GM18951 (cell line): ENCODE measurements at regions not wholly inside any gene's neighbourhood (a gene's known extent, or its start where the extent isn't known, plus 50 kb on each side); places are given as distances from the start of the nearest gene placed in this dataset.

Experiments used
- POLR2A ChIP-seq: IDR thresholded peaks from 4 replicates; pipeline ENCODE4 v1.6.1; 2011; ENCODE audit warnings: mild to moderate bottlenecking; ENCODE audit not compliant: insufficient read length, insufficient read depth; ENCODE audit errors: extremely low read depth
- in situ Hi-C: fragments of 300-500 bp; cut with MboI; formaldehyde crosslinking; loops from one replicate; pipeline ENCODE4 v1.12.0; 2022; ENCODE audit warnings: low sequenced_read_pairs, mixed read lengths, inconsistent platforms; ENCODE audit not compliant: unreplicated experiment

DNA sequence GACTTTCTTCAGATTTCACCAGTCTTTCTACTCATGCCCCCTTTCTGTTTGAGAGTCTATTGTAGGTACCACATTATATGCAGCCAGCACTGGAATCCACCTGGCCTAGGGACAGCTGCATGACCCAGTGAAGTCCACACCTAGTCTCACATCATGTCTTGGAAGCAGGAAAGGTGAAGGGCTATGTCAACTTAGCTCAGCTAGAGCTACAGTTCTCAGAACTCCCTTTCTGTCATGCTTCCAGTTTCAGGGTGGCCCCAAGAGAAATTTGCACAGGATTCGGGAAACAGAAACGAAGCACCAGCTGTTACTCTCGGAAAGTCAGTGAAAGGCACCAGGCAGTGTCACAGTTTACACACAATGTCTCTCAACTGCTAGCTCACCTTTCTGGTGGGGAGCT lies 51.6 kb upstream of the NLRP1 start:
- no peak for TF ChIP-seq POLR2A
- in situ Hi-C loops = no loop called here

DNA sequence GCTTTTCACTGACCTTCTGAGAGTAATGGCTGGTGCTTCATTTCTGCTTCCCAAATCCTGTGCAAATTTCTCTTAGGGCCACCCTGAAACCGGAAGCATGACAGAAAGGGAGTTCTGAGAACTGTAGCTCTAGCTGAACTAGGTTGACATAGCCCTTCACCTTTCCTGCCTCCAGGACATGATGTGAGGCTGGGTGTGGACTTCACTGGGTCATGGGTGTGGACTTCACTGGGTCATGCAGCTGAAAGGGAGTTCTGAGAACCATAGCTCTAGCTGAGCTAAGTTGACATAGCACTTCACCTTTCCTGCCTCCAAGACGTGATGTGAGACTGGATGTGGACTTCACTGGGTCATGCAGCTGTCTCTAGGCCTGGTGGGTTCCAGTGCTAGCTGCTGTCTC lies 54.3 kb upstream of the NLRP1 start:
- TF ChIP-seq POLR2A = no peak
- in situ Hi-C loops = no loop called here

DNA sequence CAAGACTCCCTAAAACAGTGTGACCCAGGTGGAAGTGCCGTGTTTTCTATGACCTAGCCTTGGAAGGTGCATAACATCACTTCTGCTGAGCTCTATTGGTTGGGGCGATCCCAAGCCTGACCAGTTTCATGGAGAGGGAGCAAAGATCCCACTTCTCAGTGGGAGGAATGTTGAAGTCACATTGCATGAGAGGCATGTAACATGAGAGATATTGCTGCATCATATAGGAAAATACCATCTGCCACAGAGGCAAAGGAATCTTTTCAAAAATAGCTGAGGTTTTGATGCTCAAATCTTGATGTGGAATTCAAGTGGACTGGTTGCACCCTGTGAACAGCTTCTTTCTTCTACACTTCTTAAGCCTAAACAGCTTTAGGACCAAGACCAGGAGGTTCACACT lies 56.4 kb upstream of the NLRP1 start:
- no peak for TF ChIP-seq POLR2A

DNA sequence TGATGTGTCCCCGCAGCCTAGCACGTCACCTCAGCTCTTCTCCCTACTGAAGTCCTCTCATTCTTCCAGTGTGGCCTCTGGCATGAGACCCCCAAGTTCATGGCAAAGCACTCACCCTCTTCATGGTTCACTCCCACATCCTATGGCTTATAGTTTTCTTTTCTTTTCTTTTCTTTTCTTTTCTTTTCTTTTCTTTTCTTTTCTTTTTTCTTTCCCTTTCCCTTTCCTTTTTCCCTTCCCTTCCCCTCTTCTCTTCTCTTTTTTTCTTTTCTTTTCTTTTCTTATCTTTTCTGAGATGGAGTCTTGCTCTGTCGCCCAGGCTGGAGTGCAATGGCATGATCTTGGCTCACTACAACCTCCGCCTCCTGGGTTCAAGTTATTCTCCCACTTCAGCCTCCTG lies 58.4 kb upstream of the NLRP1 start:
- in situ Hi-C loops = no loop called here
- no peak for TF ChIP-seq POLR2A

More for the DNA sequence above, 56.4 kb upstream of the NLRP1 start:
- in situ Hi-C loops = no loop called here

DNA sequence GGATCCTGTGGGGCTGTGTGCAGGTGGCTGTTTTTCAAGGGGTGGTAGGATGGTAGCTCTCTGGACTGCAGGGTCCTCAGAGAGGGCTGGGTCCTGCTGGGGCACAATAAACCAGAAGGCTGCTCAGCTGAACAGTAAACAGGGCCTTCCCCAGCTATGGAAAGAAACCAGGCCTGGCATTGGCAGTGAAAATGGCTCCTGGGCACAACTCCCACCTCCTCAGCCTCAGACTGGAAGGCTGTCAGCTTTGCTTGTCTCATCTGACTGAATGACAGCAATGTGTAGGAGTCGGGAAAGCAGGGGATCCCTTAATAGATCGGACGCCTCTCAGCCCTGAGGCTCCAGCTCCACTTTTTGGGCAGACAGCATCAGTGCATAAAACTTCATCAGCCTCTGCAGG lies 59.8 kb upstream of the NLRP1 start:
- in situ Hi-C loops = no loop called here
- TF ChIP-seq POLR2A = no peak

DNA sequence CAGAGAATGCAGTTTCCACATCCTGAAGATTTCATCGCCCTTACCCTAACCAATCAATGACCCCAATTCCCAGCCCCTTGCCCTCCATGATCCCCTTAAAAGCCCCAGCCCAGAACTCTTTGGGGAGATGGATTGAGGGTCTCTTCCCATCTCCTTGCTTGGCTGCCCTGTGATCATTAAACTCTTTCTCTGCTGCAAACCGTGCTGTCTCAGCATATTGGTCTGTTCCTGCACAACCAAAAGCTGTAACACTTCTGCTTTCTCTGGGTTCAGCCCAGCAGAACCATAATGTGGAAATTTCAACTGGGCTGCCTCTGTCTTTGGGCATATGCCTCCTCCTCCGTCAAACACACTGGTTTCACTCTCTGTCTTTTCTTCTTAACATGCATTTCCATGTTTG lies 67.0 kb upstream of the NLRP1 start:
- no peak for TF ChIP-seq POLR2A
- in situ Hi-C loops = no loop called here

DNA sequence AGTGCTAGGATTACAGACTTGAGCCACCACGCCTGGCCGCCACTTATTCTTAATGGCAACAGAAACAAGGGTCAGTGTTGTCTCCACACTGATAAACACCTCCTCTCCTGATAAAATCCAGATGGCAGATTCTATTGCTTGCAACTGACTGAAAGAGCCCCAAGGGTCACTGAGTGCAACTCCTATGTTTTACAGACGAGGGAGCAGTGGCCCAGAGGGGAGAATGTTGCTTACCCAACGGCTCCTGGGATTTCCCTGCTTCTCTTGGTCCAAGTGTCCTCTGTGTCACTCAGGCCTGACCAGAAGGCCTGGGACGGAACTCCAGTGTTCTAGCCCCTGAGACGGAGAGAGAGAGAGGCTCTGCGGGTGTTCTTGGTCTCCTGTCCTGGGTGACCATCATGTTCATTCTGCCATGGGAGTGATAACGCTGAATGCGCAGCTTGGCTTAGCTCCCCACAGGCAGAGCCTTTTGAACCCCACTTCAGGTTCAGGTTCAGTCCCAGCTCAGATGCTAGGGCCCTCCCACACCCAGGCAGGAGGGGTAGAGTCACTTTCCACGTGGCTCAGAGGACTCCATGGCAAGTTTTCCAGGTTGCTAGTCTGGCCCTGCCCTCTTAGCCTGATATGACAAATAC lies 77.3 kb upstream of the NLRP1 start:
- in situ Hi-C loops = no loop called here
- TF ChIP-seq POLR2A = no peak

DNA sequence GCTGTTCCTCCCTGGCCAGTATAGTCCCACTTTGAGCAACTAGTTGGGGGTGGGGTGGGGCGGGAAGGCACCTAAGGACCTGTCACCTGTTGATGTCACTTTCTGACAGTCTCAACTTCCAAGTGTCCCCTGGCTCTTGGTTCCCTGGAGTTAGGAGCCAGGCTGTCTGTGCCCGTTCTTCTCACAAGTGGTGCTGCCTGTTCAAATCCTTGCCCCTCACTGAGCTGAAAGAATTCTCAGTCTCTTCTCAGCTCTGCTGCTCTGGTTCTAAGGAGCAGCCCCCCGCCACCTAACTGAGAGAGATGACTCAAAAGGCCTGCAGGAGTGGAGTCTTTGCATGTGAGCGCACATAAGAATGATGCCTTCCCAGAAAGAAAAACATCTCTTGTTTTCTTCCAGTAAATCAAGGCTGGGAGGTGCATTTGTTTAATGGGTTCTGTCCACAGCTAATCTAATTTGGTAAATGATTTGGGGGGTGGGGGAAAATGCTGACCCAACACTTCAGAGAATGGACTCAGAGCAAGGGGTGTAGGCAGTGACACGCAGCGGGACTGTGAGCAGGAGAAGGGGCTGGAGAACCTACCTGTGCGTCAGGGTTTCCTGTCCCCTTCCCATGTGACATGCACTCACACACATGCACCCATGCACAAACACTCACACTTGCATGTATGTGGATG lies 78.2 kb upstream of the NLRP1 start:
- in situ Hi-C loops = no loop called here

DNA sequence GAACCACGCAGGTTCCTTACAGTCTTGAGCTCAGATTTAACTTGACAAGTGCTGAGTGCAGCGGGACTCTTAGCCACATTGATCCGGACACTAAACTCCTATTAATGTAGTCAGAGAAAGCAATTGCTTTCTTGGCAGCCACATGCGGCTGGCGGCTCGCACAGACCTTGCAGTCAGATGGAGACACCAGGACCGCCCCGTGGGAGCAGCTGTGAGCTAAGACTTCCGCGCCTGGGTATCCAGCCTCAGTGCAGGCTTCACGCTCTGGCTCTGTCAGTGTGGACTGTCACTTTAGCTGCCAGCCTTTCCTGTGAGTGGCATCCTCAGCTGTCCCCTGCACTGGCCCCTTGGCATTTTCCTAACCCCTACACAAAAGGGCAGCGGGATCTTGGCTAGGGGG lies 80.9 kb upstream of the NLRP1 start:
- in situ Hi-C loops = no loop called here
- TF ChIP-seq POLR2A = no peak

More for the DNA sequence above, 78.2 kb upstream of the NLRP1 start:
- no peak for TF ChIP-seq POLR2A

DNA sequence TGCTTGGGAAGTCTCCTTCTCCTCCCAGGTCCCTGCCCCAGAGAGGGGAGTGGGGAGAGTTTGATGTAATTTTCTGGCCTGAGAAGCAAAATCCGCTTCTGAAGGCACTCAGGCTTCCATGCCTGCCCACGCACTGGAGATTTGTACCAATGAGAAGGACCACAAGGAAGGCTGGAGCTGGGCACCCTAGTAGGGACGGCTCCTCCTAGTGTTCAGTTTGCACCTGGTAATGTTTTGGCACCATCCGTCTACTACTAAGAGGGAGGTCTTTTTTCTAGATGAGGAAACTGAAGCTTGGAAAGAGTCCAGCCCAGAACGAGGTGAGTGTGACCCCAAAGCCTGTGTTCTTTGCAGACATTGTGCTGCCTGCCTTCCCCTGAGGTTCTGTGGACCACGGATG lies 83.6 kb upstream of the NLRP1 start:
- no peak for TF ChIP-seq POLR2A
- in situ Hi-C loops = no loop called here

DNA sequence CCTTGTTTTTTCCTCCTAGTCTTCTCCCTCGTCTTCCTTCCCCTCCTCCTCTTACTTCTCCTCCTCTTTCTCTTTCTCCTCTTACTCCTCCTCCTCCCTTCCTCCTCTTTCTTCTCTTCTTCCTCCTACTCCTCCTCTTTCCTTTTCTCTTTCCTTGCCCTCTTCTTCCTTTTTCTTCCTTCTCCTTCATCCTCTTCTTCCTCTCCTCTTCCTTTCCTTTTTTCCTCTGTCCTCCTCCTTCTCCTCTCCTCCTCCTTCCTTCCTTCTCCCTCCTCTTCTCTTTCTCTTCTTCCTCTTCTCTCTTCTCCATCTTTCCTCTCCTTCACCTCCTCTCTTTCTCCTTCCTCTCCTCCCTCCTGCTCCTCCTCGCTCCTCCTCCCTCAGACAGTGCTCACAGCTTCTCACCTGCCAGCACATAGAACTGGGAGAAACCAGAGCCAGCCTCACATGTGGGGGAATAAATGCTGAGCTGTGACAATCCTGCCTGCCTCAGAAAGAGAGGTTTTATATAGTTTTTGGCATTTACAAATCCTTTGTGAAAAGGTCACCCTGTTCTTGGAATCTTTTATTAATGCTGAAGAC lies 84.3 kb upstream of the NLRP1 start:
- in situ Hi-C loops = no loop called here
- TF ChIP-seq POLR2A = no peak

DNA sequence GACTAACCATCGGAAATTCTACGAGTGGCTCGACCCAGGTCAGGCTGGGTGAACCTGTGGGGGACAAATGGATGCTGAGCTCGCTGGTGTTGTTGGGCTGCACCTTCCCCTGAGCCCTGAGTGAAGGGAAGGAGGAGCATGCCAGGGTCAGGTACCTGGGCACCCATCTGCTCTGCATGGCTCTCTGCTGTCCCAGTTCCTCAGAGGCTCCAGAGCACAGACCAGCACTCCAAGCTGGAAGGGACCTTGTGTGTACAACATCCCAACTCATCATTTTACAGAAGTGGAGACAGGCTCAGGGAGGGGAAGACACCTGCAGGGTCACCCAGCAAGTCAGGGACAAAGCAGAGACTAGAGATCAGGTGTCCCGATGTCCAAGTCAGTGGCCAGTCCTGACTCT lies 84.9 kb upstream of the NLRP1 start:
- TF ChIP-seq POLR2A = no peak
- in situ Hi-C loops = no loop called here

DNA sequence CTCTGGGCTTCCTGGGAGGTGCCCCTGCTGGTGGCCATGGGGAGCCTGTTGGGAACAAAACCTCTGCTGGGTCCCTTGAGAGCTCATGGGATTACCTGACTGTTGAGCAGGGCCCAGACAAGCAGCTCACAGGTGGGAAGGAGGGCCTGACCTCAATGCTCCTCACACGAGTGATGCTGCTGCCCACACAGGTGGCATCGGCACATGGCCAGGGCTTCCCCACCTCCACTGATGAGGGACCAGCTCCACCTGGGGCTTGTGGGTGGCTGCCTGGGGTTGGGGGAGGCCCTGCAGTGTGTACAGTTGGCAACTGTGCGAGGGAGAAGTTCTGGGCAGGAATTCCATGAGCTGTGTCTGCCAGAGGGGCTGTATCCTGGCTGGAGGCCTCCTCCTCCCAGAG lies 87.8 kb upstream of the NLRP1 start:
- in situ Hi-C loops = no loop called here
- TF ChIP-seq POLR2A = no peak

DNA sequence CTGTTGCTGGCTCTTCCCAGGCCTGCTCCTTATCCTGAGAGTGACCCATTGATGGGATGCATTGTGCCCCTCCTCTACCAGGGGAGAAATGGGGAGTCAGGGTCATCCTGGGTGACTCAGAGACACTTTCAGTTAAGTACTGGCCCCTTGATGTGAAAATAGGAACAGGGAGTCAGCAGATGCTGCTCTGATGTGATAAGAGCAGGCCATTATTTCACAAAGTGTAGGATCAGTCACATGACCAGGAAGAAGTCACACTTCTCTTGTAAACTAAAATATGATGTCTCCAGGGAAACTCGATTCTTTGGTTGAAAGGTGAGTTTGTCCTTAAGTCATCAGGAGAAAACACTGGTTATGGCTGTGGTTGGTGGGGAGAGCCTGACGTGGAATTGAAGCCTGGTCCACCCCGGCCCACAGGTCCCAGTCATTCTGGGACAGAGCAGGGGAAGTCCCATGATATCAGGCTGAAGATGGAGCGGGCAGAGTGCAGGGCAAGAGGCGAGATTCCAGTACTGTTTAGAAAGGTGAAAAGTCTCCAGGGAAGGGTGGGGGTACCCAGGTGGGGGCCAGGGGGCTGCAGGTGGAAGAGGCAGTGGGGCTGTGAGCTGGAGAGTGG lies 88.6 kb upstream of the NLRP1 start:
- in situ Hi-C loops = no loop called here
- no peak for TF ChIP-seq POLR2A
